GM19324 (cell line): ENCODE measurements at regions not wholly inside any gene's neighbourhood (a gene's known extent, or its start where the extent isn't known, plus 50 kb on each side); places are given as distances from the start of the nearest gene placed in this dataset.
A peak's percentile ranks its signal among the peaks of the same experiment; 100 is the strongest.
"Not testable (repeated sequence)": the region's sequence is repeated elsewhere in the genome, so short reads cannot be mapped to it uniquely, and the experiment has no call there.

Source experiments
- ATAC-seq: cut with Tn5 transposase; IDR thresholded peaks from one replicate; pipeline ENCODE4 v1.9.1; 2021; ENCODE audit warnings: mild to moderate bottlenecking, moderate library complexity; ENCODE audit not compliant: unreplicated experiment, low FRiP score

DNA sequence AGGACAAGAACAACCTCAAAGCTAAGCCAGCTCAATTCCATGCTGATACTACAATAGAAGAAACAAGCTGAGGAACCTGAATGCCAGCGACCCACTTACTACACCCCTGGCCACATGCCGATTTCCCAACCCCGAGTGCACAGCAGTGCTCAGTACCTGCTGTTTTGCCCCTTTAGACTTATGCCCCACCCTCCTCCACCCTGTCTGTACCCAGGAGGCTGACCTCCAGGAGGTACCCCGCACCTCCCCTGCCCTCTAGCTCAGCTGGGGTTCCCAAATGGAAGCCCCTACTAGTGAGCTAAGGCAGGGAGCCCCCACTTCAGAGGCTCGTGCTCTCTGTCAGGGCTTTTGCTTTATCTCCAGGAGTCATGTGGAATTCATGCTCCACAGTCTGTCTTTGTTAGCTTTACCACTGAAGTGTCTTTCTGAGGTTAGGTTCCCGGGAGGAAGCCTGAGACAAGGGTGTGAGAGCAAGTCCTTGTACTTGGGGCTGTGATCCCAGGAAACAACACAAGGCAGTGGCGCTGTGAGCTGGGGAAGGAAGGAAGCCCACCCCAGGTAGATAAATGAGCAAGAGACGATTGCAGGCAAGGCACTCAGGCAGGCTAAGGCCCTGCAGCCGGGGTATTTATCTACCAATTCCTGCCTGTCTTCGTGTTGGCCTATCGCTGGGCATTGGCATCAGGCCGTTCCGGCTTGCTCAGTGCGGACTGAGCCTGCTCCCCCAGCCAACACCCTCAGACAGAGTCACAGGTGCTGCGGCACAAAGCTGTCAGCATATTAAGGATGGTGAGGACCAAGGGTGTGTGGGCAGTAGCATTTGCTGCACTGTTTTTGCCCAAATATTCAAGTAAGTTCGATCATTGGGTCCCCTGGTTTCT is 220.5 kb downstream of the CYP26B1 start:
- ATAC-seq = no peak

DNA sequence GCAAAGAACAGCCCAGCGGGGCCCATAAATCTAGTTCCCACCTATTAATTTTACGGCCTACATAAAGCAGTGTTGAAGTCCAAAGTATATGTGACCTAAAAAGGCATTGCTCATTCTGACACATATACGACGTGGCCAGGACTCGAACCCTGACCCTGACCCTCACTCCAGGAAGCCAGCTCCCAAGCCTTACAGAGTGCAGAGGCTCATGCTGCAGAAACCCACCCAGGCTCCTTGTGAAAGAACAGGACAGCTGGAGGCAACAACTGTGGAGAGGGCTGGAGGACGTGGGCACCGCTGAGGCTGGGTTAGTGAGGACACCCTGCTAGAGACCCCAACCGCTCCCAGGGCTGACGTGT is 221.6 kb downstream of the CYP26B1 start:
- ATAC-seq = no peak

DNA sequence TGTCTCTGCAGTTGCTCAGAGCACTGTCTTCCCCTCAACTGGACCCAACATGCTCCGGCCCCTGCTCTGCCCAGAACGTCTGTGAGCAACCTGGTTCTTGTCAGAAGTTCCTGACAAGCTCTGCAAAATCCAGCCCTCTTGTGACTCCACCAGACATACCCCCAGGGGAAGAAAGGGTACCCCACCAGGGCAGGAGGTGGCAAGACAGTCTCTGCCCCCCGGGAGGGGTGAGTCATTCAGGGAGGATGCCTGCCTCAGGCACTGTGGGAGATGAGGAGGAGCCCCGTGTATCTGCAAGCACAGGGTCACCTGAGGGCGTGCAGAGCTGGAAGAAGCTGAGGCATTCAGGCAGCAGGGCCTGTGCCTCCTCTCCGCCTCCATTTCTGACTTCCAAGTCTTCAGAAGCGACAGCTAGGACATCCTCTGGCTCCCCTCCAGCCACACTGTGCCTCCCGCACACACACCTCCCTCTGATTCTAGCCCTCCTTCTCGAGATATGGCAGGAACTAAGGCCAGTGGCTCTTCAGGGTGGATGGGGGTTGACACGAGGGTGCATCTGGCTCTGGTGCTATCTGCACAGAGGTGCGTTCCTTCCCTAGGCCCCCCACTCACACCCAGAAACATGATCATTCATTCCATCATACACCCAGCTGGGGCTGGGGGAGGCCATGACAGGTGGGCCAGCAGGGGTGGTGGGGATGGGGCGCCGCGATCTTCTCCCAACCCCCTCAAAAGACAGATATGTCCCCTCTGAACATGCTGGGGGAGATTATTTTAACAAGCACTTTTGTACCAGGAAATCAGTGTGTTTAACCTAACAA is 222.2 kb downstream of the CYP26B1 start:
- no peak for ATAC-seq

DNA sequence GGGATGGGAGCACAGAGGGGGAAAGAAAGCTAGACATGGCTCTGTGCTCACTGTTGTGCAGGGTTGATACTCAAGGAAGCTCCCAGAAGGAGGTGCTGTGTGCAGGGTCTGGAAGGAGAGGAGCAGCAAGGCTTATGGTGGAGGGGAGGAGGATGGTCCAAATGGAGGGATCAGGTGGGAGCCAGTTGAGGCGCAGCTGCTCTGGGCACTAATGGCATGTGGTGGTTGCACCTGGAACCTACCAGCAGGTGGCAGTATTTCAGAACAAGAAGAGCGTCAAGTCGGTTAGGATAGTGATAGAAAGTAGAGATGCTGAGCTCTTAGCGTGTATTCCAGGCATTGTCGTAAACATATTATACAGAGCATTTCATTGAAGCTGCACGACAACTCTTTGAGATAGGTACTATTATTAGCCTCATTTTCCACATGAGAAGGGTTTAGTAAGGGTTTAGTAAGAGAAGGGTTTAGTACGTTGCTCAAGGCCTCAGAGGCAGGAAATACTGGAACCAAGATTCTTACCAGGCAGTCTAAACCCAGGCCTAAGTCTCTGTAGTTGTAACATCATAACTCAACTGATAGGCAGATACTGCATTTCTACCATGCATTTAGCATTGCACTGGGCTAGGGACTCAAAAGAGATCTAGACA is 223.7 kb downstream of the CYP26B1 start:
- ATAC-seq = peak; percentile 78

DNA sequence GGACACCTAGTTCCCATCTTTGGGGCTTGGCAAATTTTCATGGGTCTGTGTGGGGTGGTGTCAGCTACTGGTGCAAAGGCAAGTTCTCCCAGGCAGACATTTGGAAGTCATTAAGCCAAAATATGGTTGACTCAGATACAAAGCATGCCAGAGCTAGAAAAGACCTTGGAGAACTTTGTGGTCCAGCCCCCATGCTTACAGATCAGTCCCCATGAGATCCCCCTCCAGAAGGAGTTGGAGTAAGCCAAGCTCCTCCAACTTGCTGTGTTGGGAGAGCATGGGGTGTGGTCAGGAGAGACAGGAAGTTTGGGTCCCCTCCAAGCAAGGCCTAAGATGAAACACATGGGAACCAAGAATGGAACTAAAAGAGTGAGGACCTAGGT is 224.5 kb downstream of the CYP26B1 start:
- ATAC-seq = no peak

DNA sequence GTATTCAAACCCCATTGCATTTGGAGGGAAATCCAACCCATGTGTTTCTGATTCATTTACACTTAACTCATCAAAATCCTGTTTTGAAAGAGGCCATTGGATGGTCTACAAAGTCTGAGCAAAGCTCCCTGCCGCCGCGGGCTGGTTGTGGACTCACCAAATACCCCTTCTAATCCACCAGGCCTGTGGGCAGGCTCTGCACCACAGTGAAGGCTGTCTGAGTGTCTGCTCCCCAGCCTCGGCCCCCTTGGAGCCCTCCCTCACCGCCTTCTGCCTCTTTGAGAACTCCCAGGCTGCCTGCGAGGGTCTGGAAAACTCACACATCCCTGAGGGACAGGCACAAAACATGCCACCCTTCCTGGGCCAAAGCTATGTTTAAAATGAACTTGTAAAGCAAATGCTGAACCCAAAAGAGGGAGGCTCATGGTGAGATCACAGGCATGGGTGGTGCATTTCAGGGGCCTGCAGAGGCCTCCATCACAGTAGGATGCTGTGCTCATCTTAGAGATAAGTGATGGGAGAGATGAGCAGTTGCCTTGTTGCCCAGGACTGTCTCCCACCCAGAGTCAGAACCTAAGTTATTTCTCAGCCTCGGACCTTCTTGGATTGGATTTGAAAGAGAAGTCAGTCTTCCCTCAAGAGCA is 225.0 kb downstream of the CYP26B1 start:
- ATAC-seq = no peak

DNA sequence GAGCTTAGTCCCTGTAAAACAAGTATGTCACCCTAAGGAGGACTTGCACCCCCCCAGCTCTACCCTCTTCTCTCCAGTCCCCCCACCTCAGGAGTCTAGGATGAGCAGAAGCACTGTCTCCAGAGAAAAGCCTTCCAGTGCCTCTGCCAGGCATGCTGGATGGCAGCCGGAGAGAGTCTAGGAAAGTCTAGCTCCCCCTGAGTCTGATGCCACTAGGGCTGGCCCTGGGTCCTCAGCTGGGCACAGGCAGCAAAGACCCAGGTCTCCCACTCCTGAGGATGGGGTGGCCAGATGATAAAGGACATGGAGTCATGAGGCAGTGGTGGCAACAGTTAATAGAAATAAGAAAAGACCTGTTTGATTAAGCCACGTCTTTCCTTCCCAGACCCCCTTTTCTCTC is 225.6 kb downstream of the CYP26B1 start:
- no peak for ATAC-seq

DNA sequence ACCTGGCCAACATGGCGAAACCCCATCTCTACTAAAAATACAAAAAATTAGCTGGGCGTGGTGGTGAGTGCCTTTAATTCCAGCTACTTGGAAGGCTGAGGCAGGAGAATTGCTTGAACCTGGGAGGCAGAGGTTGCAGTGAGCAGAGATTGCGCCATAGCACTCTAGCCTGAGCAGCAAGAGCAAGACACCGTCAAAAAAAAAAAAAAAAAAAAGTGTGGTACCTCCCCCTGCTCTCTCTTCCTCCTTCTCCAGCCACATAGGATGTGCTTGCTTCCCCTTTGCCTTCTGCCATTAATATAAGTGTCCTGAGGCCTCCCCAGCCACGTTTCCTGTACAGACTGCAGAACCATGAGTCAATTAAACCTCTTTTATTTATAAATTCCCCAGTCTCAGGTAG is 226.8 kb downstream of the CYP26B1 start:
- not testable (repeated sequence) for ATAC-seq

DNA sequence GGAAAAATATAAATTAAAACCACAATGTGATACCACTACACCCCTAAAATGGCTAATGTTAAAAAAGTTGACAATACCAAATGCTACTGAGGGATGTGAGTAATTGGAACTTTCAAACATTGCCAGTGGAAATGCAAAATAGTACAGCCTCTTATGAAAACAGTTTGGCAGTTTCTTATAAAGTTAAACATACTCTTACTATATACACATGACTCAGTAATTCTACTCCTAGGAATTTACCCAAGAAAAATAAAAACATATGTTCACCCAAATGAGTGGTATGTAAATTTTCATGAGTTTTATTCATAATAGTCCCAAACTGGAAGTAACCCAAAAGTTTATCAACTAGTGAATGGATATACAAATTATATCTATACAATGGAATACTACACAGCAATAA is 228.0 kb downstream of the CYP26B1 start:
- ATAC-seq = no peak

DNA sequence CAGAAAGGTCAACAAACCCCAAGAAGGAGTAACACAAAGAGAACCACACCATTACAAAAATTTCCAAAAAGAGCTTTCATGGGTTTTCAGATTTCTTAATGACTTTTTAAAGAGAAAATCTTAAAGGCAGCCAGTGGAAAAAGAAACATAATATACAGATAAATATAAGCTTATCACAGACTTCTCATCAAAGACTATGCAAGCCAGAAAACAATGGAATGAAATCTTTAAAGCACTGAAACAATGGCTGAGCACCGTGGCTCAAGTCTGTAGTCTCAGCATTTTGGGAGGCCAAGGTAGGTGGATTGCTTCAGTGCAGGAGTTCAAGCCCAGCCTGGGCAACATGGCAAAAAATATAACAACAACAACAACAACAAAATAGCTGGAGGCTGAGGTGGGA is 237.4 kb downstream of the CYP26B1 start:
- no peak for ATAC-seq

DNA sequence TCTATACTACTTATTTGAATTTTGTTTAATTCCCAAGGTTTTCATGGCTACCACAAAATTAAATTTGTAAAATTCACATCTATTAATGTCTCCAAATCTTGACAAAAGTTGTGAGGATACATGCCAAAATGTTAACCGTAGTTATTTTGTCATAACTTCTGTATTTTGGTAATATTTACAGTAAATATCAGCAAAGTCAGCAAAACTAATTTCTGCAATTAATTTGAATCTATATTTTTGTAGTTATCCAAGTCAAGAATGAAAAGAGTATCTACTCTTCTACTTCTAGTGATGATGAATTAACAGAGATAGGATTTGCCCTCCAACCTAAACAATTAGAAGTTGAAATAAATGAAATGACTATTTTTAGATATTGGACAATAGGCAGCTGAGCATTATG is 238.9 kb downstream of the CYP26B1 start:
- no peak for ATAC-seq

DNA sequence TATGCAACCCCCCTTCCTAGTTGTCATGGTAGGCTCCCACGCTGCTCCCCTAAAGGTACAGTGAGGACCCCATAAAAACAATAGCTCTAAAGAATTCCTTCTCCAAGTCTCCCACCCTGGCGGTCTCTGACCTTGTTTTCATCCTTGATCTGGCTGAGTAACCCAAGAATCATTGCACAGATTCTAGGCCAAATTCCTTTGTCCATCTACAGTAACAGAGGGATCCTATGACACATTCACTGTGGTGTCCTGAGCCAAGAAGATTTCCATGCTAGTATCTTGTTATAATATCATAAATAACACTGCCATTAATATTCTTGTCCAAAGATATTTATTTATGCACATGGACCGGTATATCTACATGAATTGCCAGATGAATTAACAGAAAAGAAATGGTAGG is 240.2 kb downstream of the CYP26B1 start:
- no peak for ATAC-seq

DNA sequence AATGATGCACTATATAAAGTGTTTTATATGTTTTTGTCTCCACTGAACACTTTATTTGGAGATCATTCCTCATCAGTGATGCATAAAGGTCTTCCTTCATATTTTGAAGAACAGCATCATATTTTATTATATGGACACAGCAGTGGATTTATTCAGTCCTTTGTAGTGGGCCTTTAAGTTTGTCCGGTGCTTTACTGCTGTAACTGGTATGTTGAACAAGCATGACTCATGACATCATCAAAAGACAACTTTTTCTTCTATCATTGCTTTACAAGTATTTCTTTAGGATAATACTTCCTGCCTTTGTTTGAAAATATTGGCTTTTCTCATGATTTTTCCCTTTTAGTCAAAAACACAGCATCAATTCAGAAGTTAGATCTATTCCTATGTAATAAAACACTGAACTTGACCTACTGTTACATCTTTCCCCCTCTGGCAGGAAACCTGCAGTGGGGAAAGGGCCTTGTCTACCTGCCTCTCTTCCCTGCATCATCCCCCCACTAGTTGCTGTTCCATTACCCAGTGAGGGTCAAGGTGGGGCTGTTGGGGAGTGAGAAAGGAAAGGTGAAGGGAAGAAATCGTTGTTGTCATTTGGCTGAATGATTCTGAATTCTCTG is 241.2 kb downstream of the CYP26B1 start:
- ATAC-seq = no peak

DNA sequence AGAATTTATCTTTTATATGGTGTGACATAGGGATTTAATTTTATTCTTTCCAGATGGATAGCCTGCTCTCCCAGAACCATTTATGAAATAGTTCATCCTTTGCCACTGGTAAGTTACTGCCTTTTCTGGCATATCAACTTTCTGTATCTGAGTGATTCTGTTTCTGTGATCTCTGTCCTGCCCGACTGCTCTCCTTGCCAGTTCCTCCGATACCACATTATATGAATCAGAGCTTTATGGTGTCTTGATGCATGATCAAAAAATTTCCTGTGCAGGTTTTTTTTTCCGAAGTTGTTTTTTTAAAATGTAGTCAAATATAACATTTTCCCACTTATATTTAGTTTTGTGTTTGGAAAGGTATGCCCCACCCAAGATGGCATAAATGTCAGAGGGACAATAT is 242.5 kb downstream of the CYP26B1 start:
- no peak for ATAC-seq

DNA sequence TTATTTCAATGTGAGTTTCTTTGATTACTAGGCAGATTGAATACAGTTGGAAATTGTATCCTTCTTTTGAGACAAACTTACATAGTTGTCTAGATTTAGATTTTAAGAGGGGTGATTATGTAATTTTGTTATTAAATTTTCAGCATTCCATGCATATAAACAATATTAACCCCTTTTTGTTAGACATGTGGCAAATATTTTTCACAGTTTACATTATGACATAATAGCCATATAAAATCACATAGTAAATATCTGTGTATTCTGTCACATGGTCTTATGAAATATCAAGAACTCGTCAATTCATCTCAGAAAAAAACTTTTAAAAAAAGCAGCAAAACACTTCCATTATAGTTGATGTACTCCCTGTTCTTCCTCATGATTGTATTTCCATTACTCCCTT is 243.8 kb downstream of the CYP26B1 start:
- ATAC-seq = no peak

DNA sequence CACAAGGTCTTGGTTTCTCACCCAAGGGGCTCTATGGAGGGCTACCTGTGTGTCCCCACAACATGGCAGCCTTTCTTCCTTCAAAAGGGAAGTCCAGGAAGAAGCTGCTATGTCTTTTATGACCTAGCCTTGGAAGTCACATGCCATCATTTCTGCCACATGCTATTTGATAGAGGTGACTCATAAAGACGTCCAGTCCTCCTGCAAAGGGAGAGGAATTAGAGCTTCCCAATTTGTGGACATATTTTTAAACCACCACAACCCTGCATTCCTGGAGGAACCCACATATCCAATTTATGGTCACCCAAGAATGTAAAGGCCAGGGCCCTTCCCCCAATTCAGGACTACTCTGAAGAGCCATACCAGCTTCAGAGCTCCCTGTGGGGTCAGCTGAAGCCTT is 246.2 kb downstream of the CYP26B1 start:
- no peak for ATAC-seq

DNA sequence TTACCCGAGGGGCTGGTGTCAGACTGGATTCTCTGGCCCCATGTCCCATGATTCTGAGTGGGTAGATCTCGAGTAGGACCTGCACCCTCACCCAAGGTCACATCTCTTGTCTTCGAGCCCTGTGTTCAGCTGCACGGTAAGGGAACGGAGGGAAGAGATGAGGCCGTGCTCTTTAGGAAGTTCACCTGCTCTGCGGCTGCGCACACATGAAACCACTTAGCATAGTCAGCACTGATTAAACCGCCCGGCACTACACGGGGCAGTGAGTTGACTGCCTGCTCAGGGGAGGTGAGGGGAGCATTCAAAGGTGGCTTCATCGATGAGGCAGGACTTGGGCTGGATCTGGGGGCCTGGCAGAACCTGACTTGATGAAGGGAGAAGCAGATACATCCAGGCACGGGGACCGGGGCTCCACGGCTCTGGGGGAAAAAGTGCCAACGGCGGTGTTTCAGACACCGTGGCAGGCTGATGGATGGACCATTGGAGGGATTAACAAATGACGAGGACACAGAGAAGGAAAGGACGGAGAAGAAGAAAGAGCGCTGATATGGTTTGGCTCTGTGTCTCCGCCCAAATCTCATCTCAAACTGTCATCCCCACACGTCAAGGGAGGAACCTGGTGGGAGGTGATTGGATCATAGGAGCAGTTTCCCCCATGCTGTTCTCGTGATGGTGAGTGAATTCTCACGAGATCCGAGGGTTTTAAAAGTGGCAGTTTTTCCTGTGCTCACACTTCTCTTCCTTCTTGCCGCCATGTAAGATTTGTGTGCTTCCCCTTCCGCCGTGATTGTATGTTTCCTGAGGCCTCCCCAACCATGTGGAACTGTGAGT is 248.6 kb downstream of the CYP26B1 start:
- no peak for ATAC-seq

DNA sequence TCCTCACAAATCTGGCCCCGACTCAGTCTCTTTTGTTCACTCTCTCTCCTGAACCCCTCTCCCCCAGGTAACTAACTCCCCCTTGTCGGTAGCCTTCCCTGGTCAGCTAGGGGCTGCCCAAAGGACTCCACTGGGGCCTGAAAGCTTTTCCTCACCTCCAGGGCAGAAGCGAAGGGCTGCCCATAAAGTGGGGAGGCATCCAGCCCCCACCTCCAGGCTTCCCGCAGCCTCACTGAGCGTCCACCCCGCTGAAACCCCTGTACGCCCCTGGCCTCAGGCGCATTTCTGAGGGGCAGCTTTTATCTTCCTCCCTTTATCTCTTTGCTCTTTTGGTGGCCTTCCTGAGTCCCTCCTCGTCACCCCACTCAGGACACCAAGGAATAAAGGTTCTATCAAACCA is 249.3 kb downstream of the CYP26B1 start:
- no peak for ATAC-seq

DNA sequence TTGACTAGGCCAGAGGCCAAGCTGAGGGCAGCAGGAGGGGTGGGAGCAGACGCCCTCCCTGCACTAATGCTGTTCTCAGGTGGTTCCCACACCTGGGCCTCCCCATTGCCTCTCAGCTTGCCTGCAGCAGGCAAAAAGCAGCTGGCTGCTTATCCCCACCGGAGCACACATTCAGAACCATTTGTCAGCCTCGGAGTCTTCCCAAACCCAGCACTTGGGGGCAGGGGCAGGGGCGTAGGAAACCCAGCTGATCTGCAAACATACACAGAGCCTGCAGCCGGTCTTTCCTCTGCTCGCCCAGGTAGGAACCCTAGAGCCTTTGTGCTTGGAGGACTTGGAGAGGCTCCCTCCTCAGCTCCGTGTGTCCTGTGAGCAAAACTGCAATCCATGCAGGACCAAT is 249.8 kb downstream of the CYP26B1 start:
- ATAC-seq = no peak

DNA sequence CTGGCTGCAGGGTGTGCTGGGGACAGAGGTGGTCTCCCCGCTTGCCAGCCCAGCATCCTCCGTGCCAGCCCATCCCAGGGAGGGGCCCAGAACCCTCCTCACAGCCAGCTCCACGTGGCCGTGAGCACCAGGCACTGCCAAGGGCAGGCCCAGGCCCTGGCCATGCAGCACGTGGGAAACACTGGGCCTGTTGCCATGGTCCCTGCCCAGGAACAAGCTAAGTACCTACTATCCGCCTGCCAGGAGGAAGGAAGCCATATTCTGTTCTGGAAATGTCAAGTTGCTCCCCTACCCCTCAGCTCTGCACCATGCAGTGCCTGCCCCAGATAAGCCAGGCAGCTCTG is 250.6 kb downstream of the CYP26B1 start:
- ATAC-seq = no peak
